ENCODE measurements at regions not wholly inside any gene's neighbourhood (a gene's known extent, or its start where the extent isn't known, plus 50 kb on each side); places are given as distances from the start of the nearest gene placed in this dataset.

DNA sequence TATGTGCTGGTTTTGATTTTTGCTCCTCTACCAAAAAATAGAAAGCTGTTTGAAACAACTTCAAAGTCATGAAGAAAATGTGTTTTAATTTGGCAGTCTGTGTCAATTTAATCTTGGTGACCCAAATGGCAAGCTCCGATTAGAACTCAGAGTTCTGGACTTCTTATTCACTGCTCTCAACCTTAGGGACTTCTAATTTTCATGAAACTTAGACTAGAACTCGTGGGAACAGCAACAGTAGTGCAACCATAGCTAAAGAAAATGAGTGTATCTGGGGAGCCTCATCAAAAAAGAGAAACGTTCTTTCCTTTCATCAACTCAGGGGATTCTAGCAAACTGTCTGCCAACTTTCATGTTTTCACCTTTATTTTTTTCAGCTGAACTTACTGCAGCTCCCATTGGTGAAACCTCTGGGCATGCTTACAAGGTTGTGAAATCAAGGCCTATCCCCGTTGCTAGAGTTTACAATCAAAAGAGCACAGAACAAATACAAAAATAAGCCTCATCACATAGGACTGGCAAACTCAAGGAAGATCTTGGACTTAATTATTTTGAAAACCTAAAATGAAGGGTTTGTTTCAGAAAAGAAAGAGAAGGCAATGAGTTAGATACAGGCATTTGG, 114.0 kb upstream of the HSF2 start:
- no peak for DNase-seq

DNA sequence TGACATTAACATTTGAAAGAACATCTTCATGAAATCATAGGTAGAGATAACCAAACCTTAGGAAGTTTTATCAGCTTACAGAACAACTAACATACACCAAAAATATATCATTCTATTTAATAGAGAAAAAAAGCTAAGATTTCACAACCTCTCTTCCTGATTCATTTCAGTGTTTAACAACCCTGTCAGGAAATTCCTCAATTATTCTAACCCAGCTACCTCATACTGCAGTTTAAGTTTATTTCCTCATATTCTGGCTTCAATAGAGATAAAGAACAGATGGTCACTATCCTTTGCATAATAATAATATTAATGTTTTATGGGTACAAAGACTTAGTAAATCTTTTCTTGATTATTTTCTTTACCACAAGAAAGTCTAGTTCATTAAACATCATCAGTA, 112.9 kb upstream of the HSF2 start:
- DNase-seq: no peak

DNA sequence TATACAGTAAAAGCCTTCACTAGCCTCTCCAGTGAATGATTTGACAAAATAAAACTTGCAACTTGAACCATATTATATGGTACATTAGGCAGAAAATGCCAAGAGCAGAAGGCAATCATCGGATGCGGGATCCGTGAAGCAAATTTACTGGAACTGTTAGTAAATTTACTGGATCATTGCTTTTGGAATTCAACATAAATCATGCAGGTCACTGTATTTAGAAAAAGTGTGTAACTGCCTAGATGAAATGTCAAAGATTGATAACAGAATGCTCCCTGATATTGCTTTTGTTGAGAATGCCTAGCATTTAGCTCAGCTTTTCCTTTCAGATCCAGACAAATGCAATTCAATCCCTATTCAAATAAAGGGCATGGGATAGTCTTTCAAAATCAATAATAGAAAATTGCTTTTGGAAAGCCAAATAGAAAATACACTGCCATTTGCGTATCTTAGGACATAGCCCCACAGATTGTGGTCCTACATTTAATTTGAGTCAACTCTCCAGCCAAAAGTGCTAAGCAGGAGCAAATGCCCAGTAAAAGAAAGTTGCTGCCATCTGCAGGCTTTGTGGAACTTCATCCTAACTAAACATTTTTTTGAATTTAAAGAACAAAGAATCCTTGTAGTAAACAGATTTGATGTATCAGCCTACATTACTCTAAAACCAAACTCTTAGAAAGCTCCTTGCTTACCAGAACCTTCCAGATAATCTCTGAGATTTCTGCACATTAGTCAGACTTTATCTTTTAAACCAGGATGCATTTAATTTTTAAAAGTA, 109.5 kb upstream of the HSF2 start:
- DNase-seq: peak; percentile 51

DNA sequence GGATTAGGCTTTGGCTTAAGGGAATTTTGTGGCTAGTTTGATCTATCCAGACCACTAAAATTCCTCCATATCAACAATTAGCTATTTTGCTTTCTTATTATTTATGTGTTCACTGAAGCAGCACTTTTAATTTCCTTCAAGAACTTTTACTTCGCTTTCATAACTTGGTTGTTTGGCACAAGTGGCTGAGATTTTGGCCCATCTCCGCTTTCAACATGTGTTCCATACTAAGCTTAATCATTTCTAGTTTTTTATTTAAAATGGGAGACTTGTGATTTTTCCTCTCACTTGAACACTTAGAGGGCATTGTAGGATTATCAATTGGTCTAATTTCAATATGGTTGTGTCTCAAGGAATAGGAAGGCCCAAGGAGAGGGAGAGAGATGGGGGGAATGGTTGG, 102.4 kb upstream of the HSF2 start:
- DNase-seq: no peak

DNA sequence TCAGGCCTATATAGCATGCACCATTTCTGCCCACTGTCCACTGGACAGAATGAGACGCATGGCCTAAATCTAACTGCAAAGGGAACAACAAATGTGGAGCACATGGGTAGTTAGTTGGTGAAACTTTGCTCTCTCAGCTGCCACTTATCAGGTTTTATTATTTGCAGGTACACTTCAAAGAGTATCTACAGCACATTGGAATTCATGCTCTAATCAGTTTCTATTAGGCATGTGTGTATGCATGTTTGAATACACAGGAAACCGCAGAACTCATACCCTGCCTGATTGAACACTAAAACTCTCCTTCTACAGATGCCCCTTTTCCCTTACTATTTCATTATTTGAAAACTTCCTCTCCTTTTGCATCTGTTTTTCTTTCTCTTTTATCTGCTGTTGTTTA, 97.4 kb upstream of the HSF2 start:
- no peak for DNase-seq

DNA sequence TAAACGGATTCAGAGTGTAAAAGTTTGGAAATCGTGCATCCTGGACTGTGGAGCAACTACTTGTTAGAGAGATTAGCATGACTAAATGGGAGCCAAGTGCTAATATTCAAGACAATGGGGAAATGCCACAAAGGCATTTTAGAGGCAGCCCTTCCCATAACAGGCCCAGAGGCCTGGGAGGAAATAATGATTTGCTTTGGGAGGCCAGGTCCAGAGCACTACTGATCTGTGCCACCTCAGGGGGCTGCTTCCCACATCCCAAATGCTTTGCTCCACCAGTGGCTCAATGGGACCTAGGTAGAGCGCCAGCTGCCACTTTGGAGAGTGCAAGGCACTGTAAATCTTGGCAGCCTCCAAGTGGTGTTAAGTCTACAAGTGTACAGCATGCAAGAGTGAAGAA, 91.9 kb upstream of the HSF2 start:
- DNase-seq: no peak

DNA sequence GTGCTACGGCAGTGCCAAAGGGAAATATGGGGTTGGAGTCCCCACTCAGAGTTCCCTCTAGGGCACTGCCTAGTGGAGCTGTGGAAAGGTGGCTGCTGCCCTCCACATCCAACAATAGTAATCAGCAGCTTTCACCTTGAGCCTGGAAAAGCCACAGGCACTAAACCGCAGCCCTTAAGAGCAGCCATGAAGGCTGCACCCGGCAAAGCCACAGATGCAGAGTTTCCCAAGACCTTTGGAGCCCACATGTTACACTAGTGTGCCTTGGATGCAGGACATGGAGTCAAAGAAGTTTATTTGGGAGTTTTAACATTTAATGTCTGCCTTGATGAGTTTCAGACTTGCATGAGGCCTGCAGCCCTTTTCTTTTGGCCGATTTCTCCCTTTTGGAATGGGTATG, 91.4 kb upstream of the HSF2 start:
- no peak for DNase-seq

DNA sequence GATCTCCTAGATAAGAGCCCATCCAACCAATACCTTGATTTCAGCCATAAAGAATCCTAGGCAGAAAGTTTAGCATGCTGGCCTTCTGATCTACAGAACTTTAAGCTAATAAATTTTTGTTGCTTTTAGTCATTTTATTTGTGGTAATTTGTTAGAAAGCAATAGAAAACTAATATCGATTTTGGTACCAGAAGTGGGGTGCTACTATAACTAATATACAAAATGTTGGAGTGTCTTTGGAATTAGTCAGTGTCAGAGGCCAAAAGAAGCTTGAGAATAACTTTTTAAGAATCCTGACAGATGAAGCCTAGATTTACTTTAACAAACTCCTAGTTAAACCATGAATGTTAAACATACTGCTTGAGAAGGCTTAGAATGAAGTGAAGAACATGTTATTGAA, 83.6 kb upstream of the HSF2 start:
- DNase-seq: no peak

DNA sequence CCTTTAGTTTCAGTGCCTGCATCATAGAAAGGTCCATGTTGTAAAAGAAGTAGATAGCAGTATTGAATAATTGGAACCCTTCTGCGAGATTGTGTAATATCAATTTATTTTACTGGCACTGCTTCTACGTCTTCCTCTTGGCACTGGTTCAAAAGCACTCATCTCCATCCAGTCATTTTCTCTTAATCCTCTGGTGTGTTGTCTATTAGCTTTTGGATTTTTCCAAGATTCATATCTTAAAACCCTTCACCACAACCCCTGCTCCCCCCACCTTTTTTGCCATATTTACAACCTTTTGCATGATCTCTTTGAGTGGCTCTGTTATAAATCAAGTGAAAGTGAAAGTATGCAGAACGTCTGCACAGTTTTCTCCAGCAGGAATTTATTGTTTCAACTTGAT, 76.6 kb upstream of the HSF2 start:
- DNase-seq: no peak

DNA sequence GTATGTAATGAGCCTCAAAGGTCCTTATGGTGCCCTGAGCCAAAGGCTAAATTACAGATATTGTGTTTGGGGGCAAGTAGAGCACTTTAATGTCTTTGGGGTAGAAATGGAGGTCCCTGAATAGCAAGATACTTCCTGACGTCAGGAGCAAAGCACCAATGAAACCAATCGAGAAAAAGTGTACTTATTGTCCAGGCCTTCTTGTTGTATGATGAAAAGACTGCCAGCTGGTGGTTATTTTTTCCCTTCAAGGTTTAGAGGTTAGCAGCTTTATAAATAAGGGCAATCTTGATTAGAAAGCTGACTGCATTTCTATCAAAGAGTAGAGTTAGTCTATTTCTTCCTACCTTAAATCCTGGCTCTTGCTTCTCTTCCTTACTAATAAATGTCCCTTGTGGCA, 76.1 kb upstream of the HSF2 start:
- no peak for DNase-seq

DNA sequence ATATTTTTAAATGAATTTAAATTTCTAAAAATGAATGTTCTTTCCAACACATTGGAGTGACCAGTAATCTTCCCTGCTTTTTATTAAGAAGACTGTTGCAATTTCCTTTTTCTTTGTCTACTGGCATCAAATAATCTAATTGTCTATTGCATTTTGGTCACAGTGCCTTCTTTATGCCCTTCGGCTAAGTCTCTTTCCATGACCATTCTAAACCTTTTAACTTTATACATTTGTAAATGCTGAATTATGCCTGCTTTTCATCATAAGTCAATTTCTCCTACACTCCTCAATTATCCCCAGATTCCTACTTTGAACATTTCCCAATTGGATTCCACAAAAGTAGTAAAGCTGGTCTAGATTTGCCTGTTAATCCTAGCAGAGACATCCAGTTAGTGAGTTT, 69.1 kb upstream of the HSF2 start:
- no peak for DNase-seq

DNA sequence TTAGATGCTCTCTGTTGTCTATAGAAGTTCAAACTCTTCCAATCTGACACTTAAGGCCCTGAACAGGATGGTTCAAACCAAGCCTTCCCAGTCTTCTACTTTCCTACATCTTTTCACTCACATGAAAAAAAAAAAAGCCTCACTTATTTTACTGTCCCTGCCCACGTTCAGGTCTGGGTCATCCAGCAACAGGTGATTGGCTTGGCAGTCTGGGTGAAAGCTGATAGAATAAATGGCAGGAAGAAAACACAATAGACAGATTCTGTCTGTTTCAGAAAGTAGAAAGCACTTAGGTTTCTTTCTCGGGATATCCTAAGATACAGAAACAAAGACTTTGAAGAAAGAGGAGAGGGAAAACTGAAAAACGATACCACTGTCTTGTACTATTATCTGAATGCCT, 61.8 kb upstream of the HSF2 start:
- no peak for DNase-seq

DNA sequence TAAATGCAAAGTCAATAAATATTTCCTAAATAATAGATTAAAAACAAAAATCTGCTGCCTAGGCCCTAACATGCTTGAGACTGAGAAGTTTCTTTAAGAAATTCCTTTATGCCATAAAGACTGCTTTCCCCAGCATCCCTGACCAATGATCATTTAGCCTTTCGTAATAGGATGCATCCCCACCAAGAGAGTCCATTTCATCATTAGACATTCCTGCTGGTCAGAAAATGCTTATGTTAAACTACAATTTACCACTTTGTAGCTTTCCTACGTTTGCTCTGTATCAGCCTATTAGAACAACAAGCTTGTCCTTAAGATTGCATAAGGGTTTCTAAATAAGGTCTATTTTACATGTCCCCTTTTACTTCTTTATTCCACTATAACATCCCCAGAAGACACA, 59.8 kb upstream of the HSF2 start:
- DNase-seq: no peak

DNA sequence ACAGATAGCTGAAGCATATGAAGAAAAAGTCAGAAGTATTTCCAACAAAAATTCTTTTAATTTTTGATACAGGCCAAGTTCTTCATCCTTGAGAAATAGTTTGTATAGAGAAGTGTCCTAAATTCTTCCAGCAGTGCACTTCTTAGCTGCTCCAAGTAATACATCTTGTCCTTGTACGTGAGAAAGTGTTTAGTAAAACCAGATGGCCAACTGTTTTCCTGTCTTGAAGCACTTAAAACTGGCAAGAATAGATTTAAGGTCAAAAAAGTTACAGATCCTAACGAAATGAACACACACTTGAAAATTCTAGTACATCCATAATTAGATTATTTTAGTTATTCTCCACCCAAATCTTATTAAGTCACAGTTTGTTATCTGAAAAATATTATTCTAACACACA, 52.2 kb upstream of the HSF2 start:
- no peak for DNase-seq

DNA sequence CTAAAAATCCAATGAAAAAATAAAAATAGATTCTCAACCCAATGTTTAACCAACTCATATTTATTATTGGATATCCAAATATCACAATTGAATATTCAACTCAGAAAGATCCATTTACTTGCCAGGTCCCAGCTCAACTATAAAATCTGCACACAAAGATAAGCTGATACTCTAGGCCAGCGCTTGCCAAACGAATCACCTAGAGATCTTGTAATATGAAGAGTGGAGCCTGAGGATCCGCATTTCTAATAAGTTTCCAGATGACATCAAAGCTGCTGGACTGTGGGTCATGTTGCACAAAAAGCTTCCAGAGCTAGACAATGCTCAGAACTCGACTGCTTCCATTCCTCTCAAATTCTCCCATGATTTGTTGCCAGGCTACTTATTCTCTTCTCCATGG, 51.7 kb upstream of the HSF2 start:
- no peak for DNase-seq

Measured in left kidney (tissue), 1 donor.